ENCODE measurements at regions not wholly inside any gene's neighbourhood (a gene's known extent, or its start where the extent isn't known, plus 50 kb on each side); places are given as distances from the start of the nearest gene placed in this dataset.
A peak's percentile ranks its signal among the peaks of the same experiment; 100 is the strongest.

GRCh38 chr1:164263540-164263939 lies 295.4 kb upstream of the PBX1 start:
- DNase-seq (ENCODE audit: low spot score) = peak; percentile 50

GRCh38 chr1:164265232-164265631 lies 293.8 kb upstream of the PBX1 start:
- no peak for DNase-seq (ENCODE audit: low spot score)

DNA sequence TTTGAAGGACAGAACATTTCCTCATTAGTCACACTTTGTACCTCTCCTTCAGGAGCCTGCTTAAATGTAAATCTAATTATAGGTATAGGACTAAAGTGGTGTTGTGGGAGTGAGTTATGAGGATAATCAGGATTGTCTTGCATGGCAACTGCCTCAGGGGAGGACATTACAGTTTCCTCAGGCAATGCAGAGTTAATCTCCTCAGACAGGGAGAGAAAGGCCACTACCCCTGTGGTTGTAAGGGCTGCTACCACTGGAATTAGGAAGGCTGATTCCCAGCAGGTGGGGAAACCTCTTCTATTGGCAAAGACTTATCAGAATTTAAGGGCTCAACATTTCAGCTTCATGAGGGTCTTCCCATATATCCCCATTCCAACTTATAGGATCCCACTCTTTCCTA lies 286.8 kb upstream of the PBX1 start:
- DNase-seq (ENCODE audit: low spot score) = no peak

GRCh38 chr1:164296172-164296571 lies 262.8 kb upstream of the PBX1 start:
- no peak for DNase-seq (ENCODE audit: low spot score)

DNA sequence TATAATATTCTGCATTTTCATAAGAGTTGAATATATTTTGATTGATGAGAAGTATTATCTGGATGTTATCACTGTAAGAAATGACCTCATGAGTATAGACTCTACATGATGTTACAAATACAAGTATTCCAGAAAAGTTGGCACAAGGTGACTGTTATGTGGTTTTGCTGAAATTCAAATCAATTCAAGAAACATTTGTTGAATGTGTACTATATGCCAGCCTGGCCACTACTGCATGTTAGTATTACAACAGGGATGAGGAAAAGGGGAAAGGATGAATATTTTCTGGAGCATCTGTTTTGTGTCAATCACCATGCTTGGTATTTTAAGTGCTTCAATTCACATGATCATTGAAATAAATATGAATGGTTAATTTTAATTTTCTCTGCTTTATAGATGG lies 250.9 kb upstream of the PBX1 start:
- DNase-seq (ENCODE audit: low spot score) = no peak

- peak; percentile 36 for DNase-seq (ENCODE audit: low spot score)
These were observed 248.8 kb upstream of the PBX1 start for GRCh38 chr1:164310166-164310565.

GRCh38 chr1:164311377-164311776 lies 247.6 kb upstream of the PBX1 start:
- no peak for DNase-seq (ENCODE audit: low spot score)

GRCh38 chr1:164320790-164321731 lies 237.9 kb upstream of the PBX1 start:
- DNase-seq (ENCODE audit: low spot score) = no peak

DNA sequence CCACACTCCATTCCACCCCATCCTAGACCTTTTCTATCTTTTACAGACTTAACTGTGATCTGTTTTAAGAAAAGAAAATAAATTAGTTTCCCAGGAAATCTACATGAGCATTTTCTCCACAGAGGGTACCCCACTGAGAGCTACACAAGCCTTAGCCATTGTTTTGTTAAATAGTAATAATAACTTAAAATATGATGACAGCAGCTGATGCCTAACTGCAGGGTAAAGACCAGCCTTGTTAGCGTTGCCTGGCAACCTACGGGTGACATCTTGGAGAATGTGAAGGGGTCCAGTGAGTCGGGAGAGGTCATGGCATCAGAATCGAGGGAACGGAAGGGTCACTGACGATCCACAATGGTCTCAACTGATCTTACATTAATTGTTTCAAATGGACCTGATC lies 233.2 kb upstream of the PBX1 start:
- no peak for DNase-seq (ENCODE audit: low spot score)

- DNase-seq (ENCODE audit: low spot score) = no peak
These were observed 225.6 kb upstream of the PBX1 start for GRCh38 chr1:164333387-164333786.

DNA sequence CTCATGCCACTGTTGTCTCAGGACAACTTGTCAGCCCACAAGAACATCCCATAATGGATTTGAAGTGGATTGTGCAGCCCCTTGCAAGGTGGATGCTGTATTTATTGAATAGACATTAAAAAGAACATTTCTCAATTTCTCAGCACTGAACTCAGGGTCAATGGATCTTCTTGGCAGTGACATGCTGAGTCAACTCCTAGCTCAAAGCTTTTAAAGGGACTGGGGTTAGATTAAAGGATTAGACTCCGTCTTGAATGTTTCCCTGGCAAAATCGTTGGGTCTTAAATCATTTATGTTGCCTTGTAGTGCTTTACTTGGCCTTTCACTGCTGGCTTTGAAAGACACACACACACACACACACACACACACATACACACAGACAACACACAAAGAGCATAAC lies 221.6 kb upstream of the PBX1 start:
- DNase-seq (ENCODE audit: low spot score) = no peak

DNA sequence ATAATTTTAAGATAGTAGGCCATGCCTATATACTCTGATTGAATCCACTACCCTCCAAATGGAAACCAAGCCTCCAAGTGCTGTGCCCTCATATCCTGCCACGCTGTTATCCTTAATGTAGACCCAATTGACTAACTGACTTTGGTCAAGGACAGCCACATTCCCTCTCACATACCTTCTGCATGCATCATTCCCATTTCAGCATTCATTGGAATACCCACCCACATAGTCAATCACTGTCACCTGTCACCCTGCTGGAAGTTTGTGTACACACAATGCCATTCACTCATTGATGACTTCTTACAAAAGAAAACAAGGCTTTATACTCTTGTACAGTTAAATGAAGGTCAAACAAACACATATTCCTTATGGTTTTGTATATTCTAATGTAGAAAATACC lies 221.1 kb upstream of the PBX1 start:
- peak; percentile 67 for DNase-seq (ENCODE audit: low spot score)

GRCh38 chr1:164343189-164343588 lies 215.8 kb upstream of the PBX1 start:
- DNase-seq (ENCODE audit: low spot score) = no peak

- DNase-seq (ENCODE audit: low spot score) = no peak
These were observed 211.0 kb upstream of the PBX1 start for GRCh38 chr1:164347980-164348379.

DNA sequence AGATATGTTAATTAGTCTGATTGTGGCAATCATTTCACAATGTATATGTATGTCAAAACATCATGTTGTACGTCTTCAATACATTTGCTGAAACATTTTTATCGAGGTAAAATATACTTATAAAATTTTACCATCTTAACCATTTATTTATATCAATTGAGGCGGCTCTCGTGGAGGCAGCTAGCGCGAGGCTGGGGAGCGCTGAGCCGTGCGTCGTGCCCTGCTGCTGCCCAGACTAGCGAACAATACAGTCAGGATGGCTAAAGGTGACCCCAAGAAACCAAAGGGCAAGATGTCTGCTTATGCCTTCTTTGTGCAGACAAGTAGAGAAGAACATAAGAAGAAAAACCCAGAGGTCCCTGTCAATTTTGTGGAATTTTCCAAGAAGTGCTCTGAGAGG lies 202.5 kb upstream of the PBX1 start:
- no peak for DNase-seq (ENCODE audit: low spot score)

DNA sequence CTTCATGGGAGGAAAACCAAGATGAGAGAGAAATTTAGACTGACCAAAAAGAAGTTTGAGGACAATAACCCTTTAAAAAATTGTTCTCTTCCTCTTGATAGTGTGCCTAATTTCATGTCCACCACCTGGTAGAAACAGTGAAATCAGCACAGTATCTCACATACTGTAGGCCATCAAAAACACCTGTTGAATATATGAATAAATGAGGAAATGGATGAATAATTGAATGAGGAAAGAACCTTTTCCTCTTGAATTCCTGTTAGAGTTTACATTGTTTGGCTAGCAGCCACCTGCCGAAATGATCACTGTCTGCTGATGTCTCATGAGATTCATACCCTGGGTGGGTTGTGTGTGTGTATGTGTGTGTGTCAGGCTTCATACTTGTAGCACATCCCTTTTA lies 198.7 kb upstream of the PBX1 start:
- DNase-seq (ENCODE audit: low spot score) = no peak

- DNase-seq (ENCODE audit: low spot score) = no peak
These were observed 197.1 kb upstream of the PBX1 start for GRCh38 chr1:164361927-164362326.

DNA sequence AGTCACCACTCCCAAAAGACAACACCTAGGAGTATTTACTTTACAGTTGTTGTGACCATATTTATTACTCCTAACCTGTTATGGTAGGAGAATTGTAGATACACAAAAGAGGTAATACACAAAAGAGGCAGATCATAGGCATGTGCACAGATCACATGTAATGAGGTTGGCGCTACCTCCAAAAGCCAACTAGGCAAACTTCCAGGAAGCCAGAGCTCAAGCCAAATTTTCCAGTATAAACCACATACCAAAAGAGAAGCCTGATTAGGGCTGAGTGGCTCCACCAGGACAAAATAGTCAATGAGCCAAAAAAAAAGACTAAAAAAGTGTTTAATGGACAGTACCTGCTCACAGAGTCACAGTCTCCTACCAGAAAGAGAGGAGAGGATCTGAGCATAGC lies 195.0 kb upstream of the PBX1 start:
- DNase-seq (ENCODE audit: low spot score) = no peak

DNA sequence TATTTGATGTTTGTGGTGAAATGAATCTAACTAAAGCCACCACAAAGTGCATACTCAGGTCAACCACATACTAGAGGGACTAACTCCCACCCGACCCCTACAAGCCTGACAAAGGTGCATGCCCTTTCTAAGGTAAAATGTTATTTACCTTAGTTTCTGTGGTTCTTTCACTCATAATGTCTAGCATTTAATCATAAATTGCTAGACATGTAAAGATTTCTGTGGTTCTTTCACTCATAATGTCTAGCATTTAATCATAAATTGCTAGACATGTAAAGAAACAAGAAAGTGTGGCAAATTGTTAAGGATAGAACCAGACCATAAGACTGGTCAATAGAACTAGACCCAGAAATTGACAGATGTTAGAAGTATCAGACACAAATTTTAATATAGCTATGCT lies 193.0 kb upstream of the PBX1 start:
- no peak for DNase-seq (ENCODE audit: low spot score)

DNA sequence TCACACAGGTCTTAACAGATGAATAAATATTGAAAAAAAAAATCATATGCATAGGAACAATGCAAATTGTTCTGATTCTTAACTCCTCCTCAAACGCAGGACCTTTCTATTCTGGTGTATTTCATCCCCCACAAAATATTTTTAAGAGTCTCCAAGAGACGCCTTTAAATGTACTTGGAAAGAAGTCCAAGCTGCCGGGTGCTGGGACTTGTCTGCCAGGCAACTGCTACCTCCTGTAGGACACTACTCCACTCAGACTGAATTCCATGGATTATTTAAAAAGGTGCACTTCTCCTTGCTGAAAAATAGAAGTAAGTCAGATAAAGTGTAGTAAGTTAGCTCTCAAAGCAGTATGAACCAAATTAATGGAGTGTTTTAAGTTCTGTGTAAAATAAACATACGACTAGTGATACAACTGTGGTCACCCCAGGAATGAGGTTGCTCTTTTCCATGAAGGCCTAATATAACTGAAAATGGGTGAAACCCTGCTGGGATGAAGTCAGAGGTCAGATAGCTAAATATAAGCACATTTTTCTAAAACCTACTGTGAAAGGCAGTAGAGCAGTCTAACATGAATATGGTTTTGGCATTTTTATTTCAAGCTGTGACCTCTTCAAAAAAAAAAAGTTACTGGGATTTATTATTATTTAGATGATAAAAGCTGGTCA lies 189.2 kb upstream of the PBX1 start:
- DNase-seq (ENCODE audit: low spot score) = no peak

- DNase-seq (ENCODE audit: low spot score) = peak; percentile 85
These were observed 178.1 kb upstream of the PBX1 start for GRCh38 chr1:164380893-164381292.

DNA sequence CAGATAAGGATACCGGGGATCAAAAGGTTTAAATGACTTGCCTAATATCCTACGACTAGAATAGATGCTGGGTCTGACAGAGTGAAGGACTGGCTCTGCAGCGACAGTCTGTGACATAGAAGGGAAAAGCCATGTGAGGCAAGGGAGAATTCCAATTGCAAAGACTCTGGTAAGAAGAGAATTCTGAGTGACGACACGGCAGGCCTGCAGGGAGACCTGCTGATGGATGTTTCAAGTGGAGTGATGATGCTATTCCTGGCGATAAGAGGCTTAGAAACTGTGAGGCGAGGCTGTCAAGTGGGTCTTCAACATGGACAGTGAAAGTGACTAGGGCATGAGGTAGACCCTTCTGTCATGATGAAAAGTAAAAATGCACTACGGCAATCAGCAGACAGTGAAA lies 176.6 kb upstream of the PBX1 start:
- no peak for DNase-seq (ENCODE audit: low spot score)

- no peak for DNase-seq (ENCODE audit: low spot score)
These were observed 174.7 kb upstream of the PBX1 start for GRCh38 chr1:164384262-164384661.
